ENCODE measurements at regions not wholly inside any gene's neighbourhood (a gene's known extent, or its start where the extent isn't known, plus 50 kb on each side); places are given as distances from the start of the nearest gene placed in this dataset.

DNA sequence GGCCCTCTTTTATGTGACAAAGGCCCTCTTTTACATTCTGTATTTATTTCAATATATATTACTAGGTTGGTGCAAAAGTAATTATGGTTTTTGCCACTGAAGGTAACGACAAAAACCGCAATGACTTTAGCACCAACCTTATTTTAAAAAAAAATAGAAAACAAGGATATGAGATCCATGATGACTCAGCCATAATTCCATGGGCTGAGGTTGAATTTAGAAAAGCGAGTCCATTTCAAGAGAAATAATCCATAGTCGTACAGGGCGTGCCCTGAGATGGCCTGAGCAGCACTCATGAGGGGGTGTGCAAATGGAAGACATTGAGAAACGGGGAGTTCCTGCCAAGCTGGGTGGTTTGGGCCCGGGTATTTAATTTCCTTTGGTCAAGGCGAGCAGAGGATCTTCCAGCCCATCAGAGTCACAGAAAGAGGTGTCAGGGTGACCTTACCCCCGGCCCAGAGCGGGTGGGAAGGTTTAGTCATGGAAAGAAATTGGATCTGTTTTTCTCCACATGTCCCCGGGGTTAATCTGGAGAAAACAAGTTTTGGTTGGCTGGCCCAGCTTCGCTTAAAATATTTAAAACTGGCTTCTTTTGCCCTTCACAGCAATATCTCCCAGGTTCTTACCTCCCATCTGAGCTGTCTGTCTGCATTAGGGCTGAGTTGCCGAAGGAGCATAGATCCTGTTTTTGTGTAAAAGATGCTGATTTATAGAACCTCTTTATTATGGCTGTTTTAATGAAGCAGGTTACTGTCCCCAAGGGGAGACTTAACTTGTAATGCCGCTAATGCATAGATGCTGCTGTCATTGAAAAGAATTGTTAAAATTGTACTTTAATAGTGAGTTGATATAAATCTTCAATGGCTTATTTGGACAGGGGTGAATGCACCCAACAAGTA, 255.6 kb downstream of the PREX1 start:
- DNase-seq = no peak

DNA sequence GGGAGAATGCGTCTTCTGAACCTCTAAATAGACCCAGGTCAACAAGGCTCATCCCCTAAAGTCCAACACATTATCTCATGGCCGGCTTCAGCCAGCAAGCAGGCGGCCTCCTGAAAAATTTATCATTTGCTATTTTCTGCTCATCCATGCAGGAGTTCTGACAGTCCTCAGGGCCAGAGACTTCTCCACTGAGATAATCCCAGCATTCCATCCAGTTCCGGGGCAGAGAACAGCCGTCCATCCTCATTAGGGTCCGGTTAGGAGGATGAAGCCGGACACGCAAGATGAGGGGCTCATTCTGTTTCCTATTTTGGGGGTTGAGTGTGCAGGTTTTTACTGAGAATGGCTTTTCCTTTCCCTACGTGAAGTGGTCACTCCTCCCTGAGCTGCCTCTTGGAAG, 258.1 kb downstream of the PREX1 start:
- DNase-seq = no peak

DNA sequence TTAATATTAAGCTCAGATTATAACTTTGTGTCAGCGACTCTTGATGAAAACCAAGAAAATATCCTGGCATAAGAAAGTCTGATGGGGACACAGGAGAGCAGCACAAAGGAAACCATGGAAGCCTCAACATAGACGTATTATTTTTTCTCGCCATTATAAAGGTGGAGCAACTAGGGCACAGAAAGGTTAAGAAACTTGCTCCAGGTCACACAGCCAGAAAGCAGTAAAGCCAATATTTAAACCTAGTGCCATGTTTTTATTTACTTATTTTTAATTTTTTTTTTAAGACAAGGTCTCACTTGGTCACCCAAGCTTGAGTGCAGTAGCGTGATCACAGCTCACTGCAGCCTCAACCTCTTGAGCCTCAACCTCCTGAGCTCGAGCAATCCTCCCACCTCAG, 259.3 kb downstream of the PREX1 start:
- DNase-seq = no peak

DNA sequence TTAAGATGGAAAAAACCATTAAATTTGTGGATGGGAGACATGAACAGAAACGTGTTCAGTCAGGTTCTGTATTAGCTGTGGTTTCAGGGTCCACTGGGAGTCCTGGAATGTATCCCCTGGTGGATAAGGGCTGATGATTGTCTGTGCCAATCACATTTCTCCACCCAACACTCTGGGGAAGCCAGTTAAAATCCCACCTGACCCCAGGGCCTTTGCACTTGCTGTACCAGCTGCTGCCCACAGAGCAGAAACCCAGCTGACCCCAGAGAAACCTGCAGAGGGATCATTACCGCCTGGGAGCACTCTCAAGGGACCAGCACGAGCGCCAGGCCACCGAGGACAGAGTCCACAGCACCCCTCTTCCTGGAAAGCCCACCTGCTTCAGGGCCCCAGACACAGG, 260.7 kb downstream of the PREX1 start:
- no peak for DNase-seq

DNA sequence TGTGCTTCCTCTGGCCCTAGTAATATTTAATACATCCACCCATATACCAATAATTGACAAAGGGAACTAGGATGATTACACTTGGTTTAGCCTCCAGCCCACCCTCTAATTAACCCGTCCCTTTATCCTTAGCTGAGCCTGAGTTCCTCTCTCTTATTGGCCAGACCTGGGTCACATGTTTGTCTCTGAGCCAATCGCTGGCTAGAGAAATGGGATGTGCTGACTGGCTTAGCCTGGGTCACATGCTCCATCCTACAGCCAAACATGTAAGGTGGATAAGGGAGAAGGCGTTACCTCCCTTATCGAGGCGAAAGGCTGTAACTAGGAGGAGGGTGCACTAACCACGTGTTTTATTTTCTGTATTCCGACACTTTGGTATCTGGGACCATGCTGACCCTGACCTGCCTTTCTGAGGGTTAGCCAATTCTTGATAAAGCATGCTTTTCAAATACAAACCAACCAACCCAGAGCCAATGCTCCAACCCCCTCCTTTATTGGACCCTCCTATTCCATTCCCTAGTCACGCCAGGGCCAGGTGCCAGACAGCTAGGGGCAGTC, 262.7 kb downstream of the PREX1 start:
- no peak for DNase-seq

DNA sequence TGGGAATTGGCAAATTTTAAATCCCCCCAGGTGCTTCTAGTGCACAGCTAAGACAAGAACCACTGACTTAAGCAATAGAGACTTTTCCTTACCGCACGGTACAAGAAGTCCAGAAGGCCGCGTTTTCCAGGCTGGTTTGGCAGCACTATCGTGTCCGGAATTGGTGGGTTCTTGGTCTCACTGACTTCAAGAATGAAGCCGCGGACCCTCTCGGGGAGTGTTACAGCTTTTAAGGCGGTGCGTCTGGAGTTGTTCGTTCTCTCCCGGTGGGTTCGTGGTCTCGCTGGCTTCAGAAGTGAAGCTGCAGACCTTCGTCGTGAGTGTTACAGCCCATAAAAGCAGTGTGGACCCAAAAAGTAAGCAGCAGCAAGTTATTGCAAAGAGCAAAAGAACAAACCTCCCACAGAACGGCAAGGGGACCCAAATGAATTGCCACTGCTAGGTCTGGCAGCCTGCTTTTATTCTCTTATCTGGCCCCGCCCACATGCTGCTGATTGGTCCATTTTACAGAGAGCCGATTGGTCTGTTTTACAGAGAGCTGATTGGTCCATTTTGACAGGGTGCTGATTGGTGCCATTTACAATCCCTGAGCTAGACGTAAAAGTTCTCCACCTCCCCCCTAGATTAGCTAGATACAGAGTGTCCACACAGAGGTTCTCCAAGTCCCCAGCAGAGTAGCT, 264.5 kb downstream of the PREX1 start:
- DNase-seq = no peak

DNA sequence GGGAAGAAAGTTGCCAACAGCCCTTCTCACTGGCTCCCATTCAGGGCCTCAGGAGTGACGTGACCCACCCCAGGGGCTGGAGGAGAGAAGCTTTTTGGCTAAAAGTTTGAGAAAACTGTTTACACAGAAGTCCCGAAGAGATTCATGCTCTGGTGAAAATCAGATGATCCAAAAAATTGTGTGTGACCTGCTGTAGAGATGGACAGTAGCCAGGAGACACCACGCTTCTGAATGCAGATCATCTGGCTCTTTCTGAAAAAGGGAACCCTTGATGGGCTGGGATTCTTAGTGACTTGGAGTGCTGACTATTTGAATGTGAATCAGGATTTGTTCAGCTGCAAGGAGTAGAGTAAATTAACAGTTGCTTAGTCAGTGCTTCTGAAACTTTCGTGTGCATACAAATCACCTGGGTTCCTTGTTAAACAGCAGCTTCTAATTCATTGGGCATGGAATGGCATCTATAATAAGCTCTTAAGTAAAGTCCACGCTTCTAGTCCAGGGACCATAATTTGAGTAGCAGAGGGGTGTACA, 265.1 kb downstream of the PREX1 start:
- no peak for DNase-seq

DNA sequence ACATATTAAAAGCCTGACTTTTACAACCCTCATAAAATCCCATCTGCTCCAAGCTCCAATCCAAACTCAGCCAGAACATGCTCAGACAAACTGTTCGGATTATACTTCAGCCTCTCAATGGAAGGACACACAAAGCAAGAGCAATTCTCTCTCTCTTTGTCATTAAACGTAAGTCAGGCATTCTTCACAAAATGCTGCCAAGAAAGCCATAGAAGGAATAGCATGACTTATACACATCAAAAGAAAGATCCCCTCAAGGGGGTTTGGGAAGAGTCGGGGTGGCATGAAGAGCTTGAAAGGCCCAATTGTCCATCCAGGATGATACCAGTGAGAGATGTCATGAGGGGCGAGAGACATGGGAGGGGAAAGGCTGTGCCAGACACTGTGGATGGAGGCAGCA, 268.9 kb downstream of the PREX1 start:
- DNase-seq = no peak

DNA sequence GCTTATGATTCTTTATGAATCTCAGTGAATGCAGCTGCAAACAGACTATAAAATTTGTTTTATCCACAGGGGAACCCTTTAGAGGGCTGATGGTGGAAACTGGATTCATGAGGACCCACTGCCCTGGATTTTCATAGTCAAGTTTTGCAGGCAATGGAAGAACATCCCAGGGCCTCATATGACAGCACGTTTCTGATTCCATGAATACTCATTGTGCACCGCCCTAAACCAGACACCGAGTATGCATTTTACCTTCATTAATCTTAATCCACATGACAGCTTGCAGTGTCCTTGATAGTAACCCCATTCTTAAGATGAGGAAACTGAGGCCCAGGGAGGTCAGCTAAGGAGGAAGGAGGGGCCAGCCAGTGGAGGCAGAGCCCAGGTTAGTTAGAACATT, 270.4 kb downstream of the PREX1 start:
- no peak for DNase-seq

DNA sequence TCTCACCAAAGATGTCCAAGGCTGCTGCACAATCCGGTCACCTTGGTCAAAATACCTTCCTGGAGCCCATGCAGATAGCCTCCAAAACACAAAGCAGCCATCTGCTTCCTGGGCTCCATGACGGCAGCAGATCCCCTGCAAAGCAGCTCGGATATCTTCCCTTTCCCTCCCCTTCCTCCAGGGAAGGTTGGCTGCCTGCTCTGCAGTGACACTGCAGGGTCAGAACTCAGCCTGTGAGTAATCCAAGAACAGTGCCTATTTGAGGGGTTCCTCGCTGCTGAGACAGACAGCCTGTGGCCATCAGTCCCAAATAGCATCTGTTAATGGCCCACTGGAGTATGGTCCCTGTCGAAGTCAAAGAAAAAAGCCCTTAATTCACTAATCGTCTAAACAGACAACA, 270.8 kb downstream of the PREX1 start:
- no peak for DNase-seq

DNA sequence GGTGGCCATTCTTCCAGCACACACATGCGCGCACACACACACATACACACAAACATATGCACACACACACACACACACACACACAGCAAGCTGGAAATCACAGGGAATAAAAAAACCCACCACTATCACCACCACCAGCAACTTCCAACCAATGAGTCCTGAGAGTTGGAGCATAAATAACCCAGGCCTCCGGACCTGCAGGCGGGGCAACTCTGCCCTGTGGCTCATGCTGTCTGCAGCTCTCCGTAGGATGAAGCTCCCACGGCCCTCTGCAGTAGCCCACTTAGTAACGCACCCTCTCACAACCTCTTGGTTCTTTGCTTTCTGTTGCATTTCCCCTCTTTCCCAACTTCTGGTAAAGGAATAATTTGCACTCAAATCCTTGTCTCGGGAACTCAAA, 275.2 kb downstream of the PREX1 start:
- DNase-seq = no peak

DNA sequence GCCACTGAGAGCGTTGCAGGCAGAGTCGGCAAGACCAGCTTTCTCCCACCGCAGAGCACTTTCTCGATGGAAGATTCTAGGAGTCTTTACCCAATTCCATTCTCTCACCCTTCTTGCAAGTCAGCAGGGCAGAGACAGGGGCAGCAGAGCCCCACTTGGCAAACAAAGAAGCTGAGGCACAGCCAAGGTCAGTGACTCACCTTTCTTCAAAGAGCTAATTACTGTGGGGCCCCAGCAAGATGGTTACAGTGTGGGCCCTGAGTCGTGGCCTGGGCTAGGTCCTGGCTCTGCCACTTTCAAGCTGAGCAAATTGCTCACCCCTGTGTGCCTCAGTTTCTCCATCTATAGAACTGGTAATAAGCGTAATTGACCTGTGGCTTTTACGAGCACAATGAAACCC, 277.0 kb downstream of the PREX1 start:
- no peak for DNase-seq

DNA sequence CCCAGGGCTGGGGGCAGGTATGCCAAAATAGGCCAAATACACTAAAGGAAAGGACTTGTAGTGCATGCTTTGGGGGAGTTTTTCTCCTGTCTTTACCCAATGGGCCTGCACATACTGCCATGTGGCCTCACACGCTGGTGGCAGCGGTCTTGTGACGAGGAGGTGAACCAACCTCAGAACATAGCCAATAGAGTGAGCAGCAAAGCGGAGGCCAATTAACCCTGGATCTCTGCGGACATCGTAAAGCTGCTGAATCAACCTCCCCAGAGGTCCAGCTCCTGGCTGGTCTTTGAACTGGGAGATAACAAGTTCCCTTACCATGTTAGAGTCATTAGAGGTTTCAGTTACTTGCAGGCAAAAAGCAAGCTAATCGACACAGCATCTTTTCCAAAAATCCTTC, 280.1 kb downstream of the PREX1 start:
- DNase-seq = no peak

DNA sequence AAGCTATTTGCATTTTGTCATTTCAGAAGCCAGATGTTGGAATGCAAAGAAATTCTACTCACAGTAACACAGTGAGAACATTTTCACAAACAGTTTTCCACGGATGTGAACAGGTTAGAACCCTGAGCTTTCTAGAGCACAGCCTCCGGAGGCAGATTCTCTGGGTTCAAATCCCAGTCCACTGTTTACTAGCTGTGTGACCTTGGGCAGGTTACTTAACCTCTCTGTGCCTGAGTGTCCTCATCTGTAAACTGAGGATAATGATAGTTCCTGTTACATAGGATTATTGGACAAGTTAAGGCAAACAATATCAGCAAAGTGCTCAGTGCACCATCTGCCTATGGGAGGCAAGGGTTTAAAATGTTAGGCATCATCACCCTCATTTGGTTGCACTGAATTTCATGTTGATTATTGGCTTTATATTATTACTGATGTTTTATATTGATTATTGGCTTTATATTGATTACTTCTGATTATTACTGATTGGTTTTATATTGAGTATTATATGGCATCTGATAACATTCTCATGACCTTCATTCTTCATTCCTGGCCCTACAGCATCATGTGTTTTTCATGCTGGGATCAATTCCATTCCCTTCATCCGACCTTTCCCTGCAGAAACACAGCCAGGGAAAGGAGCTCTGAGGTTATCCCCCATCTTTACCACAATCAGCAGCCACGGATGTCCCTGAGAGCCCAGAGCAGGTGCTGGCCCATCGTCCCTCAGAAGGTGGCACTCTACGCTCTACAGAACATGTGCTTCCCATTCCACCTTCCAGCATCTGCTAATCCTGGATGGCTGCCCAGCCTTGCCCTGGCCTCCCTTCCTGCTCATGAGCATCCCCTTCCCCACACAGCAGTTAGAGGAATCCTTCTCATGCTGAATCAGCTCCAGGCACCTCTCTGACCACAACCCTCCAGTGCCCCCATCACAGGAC, 283.1 kb downstream of the PREX1 start:
- DNase-seq = no peak

DNA sequence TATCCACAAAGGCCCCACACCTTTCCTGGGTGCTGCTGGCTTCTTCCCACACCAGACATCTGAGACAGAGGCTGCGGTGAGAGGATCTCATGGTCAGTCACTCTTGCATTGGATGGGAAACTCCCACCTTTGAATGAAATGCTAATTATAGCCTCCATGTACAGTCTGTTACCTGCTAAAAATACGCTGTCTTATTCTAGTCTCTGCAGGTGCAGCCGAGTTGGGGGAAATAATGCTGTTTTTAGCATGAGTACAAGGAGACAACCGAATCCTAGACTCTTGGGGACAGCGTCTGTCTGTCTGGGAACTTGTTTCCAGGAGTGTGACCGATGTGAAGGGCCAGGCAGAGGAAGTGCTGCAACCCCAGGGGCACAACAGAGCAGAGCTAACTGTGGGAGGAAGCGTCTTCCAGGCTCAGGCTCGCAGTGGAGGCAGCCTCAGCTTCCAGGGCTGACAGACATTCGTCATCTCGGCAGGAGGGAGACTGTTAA, 286.2 kb downstream of the PREX1 start:
- no peak for DNase-seq

DNA sequence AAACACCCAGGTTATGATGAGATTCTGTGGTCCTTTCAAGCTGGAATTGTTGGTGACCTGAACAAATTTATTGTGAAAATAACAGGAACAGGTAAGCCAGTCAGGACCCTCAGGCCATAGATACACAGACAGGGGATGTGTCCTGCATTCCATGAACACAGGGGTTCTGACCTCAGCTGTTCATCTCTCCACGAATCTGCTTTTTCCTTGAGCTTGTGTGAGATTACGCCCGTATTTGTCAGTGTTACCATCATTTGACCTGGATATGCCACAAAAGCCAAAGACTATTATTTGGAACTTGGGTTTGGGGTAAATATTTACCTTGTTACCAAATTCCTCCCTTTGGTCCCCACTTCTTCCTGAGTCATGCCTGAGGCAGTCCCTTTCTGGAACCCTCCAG, 288.9 kb downstream of the PREX1 start:
- DNase-seq = no peak

DNA sequence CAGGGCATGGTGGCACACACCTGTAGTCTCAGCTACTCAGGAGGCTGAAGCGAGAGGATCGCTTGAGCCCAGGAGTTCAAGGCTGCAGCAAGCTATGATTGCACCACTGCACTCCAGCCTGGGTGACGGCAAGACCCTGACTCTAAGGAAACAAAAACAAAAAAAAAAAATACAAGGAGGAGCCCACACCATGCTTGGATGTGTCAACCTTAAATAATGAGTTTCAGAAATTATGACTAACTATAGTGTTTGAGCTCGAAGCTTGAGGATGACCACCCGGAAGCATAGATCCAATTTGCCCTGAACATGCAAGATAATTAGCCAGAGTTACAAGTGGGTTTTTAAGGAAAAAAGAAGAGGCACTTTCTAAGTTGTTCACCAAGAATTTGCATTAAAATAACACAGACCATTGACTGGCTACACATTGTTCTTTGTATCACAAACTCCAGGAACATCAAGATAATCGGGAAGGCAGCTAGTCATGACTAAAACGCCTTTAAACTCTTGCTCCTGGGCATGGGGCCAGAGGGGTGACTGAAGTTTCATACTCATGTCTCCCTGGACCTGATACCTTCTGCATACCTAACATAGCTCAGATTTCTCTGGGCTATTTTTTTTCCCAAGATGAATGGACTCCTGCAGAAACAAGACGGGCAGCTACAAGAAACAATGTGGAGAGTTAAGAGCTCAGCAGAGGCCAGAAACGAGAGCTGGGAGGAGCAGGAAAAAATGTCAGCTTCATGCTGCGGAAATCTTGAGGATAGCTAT, 289.6 kb downstream of the PREX1 start:
- no peak for DNase-seq

DNA sequence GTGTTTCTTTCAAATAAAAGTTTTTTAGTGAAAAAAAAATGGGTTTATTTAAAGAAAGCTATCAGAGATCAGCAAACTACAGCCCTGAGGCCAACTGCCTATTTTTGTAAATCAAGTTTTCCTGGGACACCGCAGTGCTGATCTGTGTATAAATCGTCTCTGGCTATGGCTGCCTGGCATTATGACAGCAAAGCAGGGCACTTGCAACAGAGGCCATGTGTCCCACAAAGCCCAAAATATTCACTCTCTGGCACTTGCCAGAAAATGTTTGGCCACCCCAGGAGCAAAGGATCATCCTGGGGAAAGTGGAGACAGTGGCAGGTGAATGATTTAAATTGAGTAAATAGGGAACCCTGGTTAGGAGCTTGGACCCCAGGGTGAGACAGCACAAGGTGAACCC, 291.6 kb downstream of the PREX1 start:
- DNase-seq = no peak

DNA sequence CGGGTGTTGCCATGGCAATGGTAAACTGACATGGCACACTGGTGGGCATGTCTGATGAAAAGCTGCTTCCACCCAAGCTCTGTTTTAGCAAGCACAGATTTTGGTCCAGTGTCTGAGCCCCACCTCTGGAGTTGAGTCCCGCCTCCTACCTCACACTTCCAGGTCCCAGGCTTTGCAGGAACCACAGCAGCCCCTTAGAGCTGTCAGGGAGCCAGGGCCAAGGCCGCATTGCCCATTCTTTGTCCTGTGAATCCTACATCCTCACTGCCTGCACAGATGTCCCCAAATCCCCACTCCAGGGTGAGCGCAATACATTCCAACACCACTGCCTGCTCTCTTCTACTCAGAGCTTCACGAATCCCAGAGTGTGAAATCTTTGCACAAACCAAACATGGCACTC, 292.2 kb downstream of the PREX1 start:
- DNase-seq = no peak

DNA sequence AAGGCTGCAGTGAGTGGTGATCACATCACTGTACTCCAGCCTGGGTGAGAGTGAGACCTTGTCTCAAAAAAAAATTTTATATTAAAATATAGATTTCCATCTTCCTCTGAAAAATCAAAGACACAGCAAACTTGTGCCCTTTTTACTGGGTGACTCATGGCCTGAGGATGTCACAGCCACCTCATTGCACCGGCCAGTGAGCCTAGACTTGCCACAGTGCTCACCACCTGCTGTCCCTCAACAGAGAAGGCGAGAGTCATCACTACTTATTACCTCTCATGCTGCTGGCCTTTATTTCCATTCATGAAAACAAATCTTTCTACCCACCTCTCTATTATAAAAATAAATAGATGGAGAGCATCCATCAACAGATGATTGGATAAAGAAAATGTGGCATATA, 295.8 kb downstream of the PREX1 start:
- no peak for DNase-seq

DNA sequence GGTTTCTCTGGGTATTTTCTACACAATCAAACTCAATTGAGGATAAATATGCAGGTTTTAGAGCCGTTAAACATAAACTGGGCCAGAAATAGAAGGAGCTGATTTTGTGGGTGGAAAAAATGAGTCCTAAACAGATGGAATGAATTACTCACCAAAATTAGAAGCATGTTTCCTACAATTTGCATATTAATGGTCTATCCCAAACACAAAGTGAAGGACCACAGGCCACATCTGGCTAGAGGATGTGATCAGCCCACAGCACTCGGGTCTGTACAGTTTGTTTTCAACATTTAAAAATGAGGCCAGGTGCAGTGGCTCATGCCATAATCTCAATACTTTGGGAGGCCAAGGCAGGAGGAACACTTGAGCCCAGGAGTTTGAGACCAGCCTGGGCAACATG, 296.3 kb downstream of the PREX1 start:
- DNase-seq = no peak

DNA sequence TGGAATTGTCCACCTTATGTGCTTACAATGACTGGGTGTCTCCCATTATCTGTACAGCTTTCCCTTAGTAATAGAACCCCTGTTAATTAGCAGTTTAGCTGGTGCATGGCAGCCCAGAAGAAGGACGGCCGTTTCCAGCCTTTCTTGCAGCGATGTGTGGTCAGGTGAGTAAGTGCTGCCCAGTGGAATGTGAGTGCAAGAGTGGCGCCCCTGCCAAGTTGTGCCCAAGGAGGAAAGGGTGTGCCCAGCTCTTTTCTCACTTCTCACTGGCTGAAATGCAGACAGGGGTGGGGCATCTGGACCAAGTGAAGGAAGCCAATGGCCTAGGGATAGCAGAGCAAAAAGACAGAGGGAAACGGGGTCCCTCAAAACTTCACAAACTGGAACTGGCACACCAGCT, 296.8 kb downstream of the PREX1 start:
- DNase-seq = no peak
